Skeletal muscle cell (primary cell): ENCODE measurements at regions not wholly inside any gene's neighbourhood (a gene's known extent, or its start where the extent isn't known, plus 50 kb on each side); places are given as distances from the start of the nearest gene placed in this dataset.
"Not testable (repeated sequence)": the region's sequence is repeated elsewhere in the genome, so short reads cannot be mapped to it uniquely, and the experiment has no call there.

Source experiments
- DNase-seq: peaks from one replicate; pipeline ENCODE4 v3.0.0-alpha.2; 2010; ENCODE audit warnings: low read depth
- H3K4me3 ChIP-seq: 2 replicates; pipeline ENCODE4 v1.5.1; 2011; ENCODE audit warnings: low read depth, mild to moderate bottlenecking, control low read depth, low read length, moderate library complexity

DNA sequence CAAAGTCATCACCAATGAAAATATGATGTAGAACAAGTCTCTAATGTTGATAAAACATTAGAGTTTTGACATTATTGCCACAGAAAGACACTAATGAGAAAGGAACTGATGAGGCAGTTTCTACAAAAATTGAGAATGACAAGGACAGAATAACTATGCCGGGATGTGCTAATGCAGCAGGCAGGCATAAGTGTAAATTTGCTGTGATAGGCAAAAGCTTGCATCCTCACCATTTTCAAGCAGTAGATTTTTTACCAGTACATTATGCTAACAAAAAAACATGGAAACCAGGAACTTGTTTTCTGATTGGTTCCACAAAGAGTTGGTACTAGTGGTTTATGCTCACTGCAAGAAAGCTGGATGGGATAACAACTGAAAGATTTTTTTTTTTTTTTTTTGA is 715.5 kb upstream of the LRRTM4 start:
- no peak for DNase-seq
- no peak overlapping the region for H3K4me3 ChIP-seq

GRCh38 chr2:78245394-78246135 is 723.4 kb upstream of the LRRTM4 start:
- H3K4me3 ChIP-seq, result no peak overlapping the region
- DNase-seq, result no peak

- H3K4me3 ChIP-seq, result no peak overlapping the region
- no peak for DNase-seq
Measured at GRCh38 chr2:78251708-78252107, 729.5 kb upstream of the LRRTM4 start.

GRCh38 chr2:78260861-78261260 is 738.7 kb upstream of the LRRTM4 start:
- H3K4me3 ChIP-seq, result no peak overlapping the region
- DNase-seq, result no peak

- H3K4me3 ChIP-seq, result no peak overlapping the region
- no peak for DNase-seq
Measured at GRCh38 chr2:78261454-78261853, 739.3 kb upstream of the LRRTM4 start.

DNA sequence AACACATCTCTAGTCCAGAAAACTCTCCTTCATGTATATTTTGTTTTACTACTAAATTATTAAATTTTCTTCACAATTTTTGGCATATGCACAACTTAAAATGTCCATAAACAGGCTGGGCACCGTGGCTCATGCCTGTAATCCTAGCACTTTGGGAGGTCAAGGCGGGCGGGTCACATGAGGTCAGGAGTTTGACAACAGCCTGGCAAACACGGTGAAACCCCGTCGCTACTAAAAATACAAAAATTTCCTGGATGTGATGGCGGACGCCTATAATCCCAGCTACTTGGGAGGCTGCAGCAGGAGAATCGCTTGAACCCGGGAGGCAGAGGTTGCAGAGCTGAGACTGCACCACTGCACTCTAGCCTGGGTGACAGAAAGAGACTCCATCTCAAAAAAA is 739.9 kb upstream of the LRRTM4 start:
- DNase-seq, H3K4me3 ChIP-seq: not testable (repeated sequence)

- H3K4me3 ChIP-seq, result no peak overlapping the region
- no peak for DNase-seq
Measured at GRCh38 chr2:78262713-78263375, 740.7 kb upstream of the LRRTM4 start.

DNA sequence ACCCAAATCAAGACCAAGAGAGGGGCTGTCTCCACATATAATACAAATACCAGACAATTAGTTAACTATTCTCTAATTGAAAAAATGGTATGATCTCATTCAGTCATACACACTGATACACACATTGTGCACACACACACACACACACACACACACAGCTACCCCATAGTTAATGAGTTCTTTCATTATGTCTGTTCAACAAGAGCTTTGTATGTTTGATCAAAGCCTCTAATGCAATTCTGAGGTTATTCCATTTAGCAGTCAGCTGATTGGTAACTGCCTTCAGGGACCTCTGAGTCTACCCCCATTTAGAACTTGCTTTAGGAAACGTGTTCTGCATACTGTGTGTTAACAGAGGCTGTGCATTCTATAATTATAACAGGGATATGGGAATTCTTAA is 741.4 kb upstream of the LRRTM4 start:
- no peak overlapping the region for H3K4me3 ChIP-seq
- DNase-seq, result no peak

DNA sequence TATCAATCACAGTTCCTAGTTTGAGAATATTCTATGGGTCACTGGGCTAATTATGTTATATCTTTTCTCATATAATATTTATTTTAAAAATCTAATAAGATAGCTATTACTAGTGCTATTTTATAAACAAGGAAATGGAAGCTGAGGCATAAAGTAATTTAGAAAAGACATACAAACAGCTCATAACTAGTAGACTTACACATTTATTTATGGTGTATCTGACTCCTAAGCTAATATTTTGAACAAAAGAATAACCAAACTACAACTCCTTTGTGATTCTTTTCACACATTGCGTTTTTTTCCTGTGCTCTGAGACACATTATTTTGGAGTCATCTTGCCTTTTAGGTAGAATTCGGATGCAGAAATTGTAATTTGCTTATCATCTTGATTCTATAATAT is 742.0 kb upstream of the LRRTM4 start:
- no peak overlapping the region for H3K4me3 ChIP-seq

GRCh38 chr2:78281164-78281563 is 744.3 kb upstream of the REG3G start:
- no peak for DNase-seq
- no peak overlapping the region for H3K4me3 ChIP-seq

More for the DNA sequence above, 742.0 kb upstream of the LRRTM4 start:
- no peak for DNase-seq

- H3K4me3 ChIP-seq, result no peak overlapping the region
Measured at GRCh38 chr2:78290581-78291214, 734.8 kb upstream of the REG3G start.

GRCh38 chr2:78293768-78294167 is 731.7 kb upstream of the REG3G start:
- no peak overlapping the region for H3K4me3 ChIP-seq
- DNase-seq, result no peak

More at GRCh38 chr2:78290581-78291214, 734.8 kb upstream of the REG3G start:
- DNase-seq, result no peak

- DNase-seq, result no peak
- H3K4me3 ChIP-seq, result no peak overlapping the region
Measured at GRCh38 chr2:78301166-78301789, 724.2 kb upstream of the REG3G start.

DNA sequence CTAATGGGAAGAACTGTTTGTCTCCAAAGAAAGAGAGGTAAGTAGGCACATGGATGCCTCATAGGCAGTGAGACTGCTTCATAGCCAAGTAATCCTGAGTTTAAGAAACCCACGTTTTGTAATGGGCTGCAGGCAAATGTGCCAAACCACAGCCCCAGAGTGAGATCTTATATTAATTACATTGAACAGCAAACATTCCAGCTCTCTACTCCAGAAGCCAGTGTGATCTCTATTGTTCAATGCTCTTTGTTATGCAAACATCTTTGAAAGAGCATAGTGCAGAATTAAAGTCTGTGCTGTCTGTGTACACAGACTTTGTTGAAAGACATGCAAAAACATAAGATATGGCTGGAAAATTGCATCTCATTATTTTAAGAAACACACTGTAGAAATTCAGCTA is 720.8 kb upstream of the REG3G start:
- H3K4me3 ChIP-seq, result no peak overlapping the region
- DNase-seq, result no peak

DNA sequence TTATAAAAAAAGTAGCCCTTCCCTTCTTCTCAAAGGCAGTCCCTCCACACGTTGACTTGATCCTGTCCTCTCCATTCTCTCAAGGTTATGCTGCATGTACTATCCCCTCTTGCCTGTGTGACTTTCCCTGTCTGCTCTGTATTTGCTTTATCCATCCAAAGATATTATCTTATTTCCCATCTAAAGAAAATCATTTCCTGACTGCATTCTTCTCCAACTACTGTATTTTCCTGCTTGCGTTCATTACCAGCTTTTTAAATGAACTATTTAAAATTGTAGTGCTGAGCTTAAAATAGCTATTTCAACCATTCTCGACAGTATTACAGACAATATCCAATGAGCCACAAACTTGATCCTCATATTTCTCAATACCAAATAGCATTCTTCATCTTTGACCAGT is 716.0 kb upstream of the REG3G start:
- DNase-seq, result no peak

GRCh38 chr2:78315368-78315767 is 710.1 kb upstream of the REG3G start:
- H3K4me3 ChIP-seq, result no peak overlapping the region
- no peak for DNase-seq

More for the DNA sequence above, 716.0 kb upstream of the REG3G start:
- no peak overlapping the region for H3K4me3 ChIP-seq

DNA sequence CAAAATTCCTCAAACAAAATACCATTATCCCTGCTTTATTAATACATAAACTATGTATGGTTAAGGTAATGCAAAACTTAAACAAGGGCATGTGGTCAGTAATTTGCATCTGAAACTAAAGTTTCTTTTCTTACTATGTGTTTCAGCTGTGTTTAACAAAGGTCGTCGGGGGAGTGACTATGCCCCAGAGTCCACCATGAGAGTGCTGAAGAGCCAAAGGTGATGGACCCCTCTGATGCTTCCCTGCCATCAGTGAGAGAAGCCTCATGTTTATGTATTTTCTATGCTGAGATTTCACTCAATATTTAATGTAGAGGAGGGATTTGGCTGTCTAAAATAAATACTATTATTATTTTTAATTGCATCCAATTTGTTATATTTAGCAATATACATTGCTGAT is 707.2 kb upstream of the REG3G start:
- no peak for DNase-seq
- no peak overlapping the region for H3K4me3 ChIP-seq

DNA sequence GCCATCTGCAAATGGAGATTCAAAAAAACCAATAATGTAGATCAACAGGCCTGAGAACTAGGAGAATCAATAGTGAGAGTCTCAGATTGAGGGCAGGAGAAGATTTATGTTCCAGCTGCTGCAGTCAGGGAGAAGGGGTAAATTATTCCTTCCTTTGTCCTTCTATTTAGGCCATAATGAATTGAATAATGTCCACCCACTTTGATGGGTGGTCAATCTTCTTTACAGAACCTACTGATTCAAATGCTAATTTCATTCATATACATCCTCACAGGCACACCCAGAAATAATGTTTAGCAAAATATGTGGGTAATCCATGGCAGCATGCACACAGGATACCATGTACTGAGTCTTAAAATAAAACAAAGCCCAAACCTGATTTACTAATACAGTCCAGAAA is 695.3 kb upstream of the REG3G start:
- no peak overlapping the region for H3K4me3 ChIP-seq
- DNase-seq, result no peak

GRCh38 chr2:78351208-78351607 is 674.3 kb upstream of the REG3G start:
- H3K4me3 ChIP-seq, result no peak overlapping the region
- no peak for DNase-seq

DNA sequence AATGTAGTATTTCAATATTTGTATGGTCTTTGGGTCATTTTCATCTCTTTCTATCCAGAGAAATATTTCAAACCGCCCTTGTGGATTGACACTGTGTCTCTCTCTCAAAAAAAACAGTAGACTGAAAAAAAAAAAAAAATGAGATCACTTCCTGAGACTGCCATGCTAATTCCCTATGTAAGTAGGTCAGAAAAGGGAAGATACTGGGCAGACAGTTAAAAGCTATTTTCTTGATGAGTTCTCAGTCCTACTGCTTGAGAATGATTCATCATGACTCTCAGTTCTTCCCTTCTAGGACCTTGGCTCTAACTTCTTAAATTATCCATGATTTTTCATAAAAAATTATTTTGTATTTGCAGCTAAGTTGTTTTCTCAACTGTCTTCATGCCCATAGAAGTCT is 672.3 kb upstream of the REG3G start:
- DNase-seq, result no peak
- no peak overlapping the region for H3K4me3 ChIP-seq
